ENCODE measurements at regions not wholly inside any gene's neighbourhood (a gene's known extent, or its start where the extent isn't known, plus 50 kb on each side); places are given as distances from the start of the nearest gene placed in this dataset.

- no peak for DNase-seq (ENCODE audit: low read depth, low spot score)
- CTCF ChIA-PET = no interaction called here
- POLR2A ChIA-PET = no interaction called here
- TF ChIP-seq CTCF (IDR thresholded peaks at IDR 0.05; ENCODE audit: low read depth, low read length) = no peak
- Histone ChIP-seq H3K4me3 (ENCODE audit: low read depth, low read length) (no peak overlapping the region), H3K27ac (ENCODE audit: low read depth, low read length) (no peak overlapping the region), H3K9me3 (ENCODE audit: control insufficient read depth, insufficient read depth, low read length) (peaks cover 9% of the 10 kb centered on the region), H3K27me3 (ENCODE audit: control insufficient read depth, insufficient read depth, low read length) (no peaks in the 10 kb centered on the region)
Observed at GRCh38 chr11:39149214-39149613, 2310.2 kb downstream of the LRRC4C start.

DNA sequence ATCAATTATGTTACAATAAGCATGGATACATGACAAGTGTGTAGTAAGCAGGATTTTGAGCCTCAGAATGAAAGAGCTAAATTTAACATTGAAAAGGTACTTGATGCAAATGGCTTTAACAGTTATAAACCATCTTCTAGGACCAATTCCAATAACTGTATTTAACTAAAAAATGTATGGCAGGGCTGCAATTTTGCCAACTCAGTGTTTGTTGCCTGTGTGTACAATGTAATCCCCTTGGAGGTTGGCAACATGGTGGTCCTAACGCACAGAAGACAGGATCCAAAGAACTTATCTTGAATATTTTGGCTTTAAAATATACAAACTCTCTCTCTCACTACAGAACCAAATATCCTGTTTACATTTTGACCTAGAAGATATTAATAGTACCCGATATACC, 2314.1 kb downstream of the LRRC4C start:
- TF ChIP-seq CTCF (IDR thresholded peaks at IDR 0.05; ENCODE audit: low read depth, low read length) = no peak
- Histone ChIP-seq H3K4me3 (ENCODE audit: low read depth, low read length) (no peak overlapping the region), H3K9me3 (ENCODE audit: control insufficient read depth, insufficient read depth, low read length) (peaks cover 9% of the 10 kb centered on the region), H3K27me3 (ENCODE audit: control insufficient read depth, insufficient read depth, low read length) (no peaks in the 10 kb centered on the region), H3K27ac (ENCODE audit: low read depth, low read length) (no peak overlapping the region)
- ChIA-PET POLR2A (no interaction called here), CTCF (no interaction called here)
- DNase-seq (ENCODE audit: low read depth, low spot score) = no peak

- TF ChIP-seq CTCF (IDR thresholded peaks at IDR 0.05; ENCODE audit: low read depth, low read length) = no peak
- no peak overlapping the region for H3K4me3 ChIP-seq (ENCODE audit: low read depth, low read length)
- DNase-seq (ENCODE audit: low read depth, low spot score) = no peak
- no peak overlapping the region for H3K27ac ChIP-seq (ENCODE audit: low read depth, low read length)
- ChIA-PET CTCF (no interaction called here), POLR2A (no interaction called here)
- H3K27me3 ChIP-seq (ENCODE audit: control insufficient read depth, insufficient read depth, low read length) = no peaks in the 10 kb centered on the region
- peaks cover 9% of the 10 kb centered on the region for H3K9me3 ChIP-seq (ENCODE audit: control insufficient read depth, insufficient read depth, low read length)
Observed at GRCh38 chr11:39144351-39145130, 2314.9 kb downstream of the LRRC4C start.

DNA sequence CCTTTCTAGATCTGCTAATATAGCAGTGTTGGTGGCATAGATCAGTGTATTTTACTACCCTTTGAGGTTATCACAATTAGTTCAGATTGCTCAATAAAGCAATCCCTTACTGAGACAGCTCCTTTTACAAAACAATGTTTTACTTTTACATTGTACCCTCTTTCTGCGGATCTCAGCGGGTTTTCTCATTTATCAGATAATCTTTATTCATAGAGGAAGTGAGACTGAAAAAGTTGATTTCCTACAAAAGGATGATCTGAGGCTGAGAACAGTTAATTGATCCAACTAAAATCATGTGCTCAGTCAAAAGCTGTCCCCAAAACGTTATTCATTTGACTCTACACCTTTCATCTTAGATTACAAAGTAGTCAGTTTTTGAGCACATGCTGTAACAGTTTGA, 2319.9 kb downstream of the LRRC4C start:
- Histone ChIP-seq H3K27ac (ENCODE audit: low read depth, low read length) (no peak overlapping the region), H3K27me3 (ENCODE audit: control insufficient read depth, insufficient read depth, low read length) (no peaks in the 10 kb centered on the region), H3K9me3 (ENCODE audit: control insufficient read depth, insufficient read depth, low read length) (peaks cover 3% of the 10 kb centered on the region; the same call in 1 of the 2 replicates), H3K4me3 (ENCODE audit: low read depth, low read length) (no peak overlapping the region)
- POLR2A ChIA-PET = no interaction called here
- DNase-seq (ENCODE audit: low read depth, low spot score) = no peak
- CTCF ChIA-PET = no interaction called here
- no peak for TF ChIP-seq CTCF (IDR thresholded peaks at IDR 0.05; ENCODE audit: low read depth, low read length)

GRCh38 chr11:39120890-39121289, 2338.6 kb downstream of the LRRC4C start:
- ChIA-PET POLR2A (no interaction called here), CTCF (no interaction called here)
- DNase-seq (ENCODE audit: low read depth, low spot score) = no peak
- H3K27ac ChIP-seq (ENCODE audit: low read depth, low read length) = no peak overlapping the region
- H3K27me3 ChIP-seq (ENCODE audit: control insufficient read depth, insufficient read depth, low read length) = no peaks in the 10 kb centered on the region
- no peak for TF ChIP-seq CTCF (IDR thresholded peaks at IDR 0.05; ENCODE audit: low read depth, low read length)
- H3K9me3 ChIP-seq (ENCODE audit: control insufficient read depth, insufficient read depth, low read length) = peaks cover 7% of the 10 kb centered on the region
- no peak overlapping the region for H3K4me3 ChIP-seq (ENCODE audit: low read depth, low read length)
